BJ (cell line): ENCODE measurements at regions not wholly inside any gene's neighbourhood (a gene's known extent, or its start where the extent isn't known, plus 50 kb on each side); places are given as distances from the start of the nearest gene placed in this dataset.

Experiments
- CTCF ChIA-PET: fragments of 350-600 bp; formaldehyde crosslinking; extraction: SDS; loops from one replicate; lab custom pipeline; 2021; ENCODE audit warnings: antibody characterized with exemption, inconsistent platforms; lab: Yijun Ruan, JAX
- POLR2A ChIA-PET: fragments of 300-600 bp; sonication (Branson Sonifier 250); formaldehyde crosslinking; extraction: SDS; loops from one replicate; lab custom pipeline; 2021; ENCODE audit warnings: antibody characterized with exemption; lab: Charles Lee
- DNase-seq: peaks from one replicate; pipeline ENCODE4 v3.0.0-alpha.2; 2011; ENCODE audit warnings: low read depth
- H3K27me3 ChIP-seq: 2 replicates; pipeline ENCODE4 v1.6.0; 2011; ENCODE audit warnings: low read length; ENCODE audit not compliant: control insufficient read depth, insufficient read depth
- H3K36me3 ChIP-seq: 2 replicates; pipeline ENCODE4 v1.5.1; 2011; ENCODE audit warnings: low read length; ENCODE audit not compliant: control insufficient read depth, insufficient read depth
- H3K4me3 ChIP-seq: 2 replicates; pipeline ENCODE4 v1.5.1; 2011; ENCODE audit warnings: low read depth, mild to moderate bottlenecking, control low read depth, low read length
- CTCF ChIP-seq: IDR thresholded peaks from 2 replicates; pipeline ENCODE4 v1.5.1; 2011; ENCODE audit warnings: low read depth, mild to moderate bottlenecking, control low read depth, inconsistent platforms, low read length, moderate library complexity; ENCODE audit not compliant: insufficient read depth

GRCh38 chr5:98463676-98464075 is 309.8 kb upstream of the RGMB start:
- Histone ChIP-seq H3K27me3 (no peaks in the 10 kb centered on the region), H3K36me3 (no peaks in the 10 kb centered on the region), H3K4me3 (no peak overlapping the region)
- ChIA-PET POLR2A (no interaction called here), CTCF (interaction anchor here (1.1 kb wide), 1 partner anchor 305 kb away, joined by 3 read pairs; no protein-coding TSS in a partner anchor)
- no peak for DNase-seq
- no peak for TF ChIP-seq CTCF

GRCh38 chr5:98464737-98465330 is 308.6 kb upstream of the RGMB start:
- CTCF ChIA-PET, result interaction anchor here (0.8 kb wide), 1 partner anchor 306 kb away, joined by 3 read pairs; no protein-coding TSS in a partner anchor
- Histone ChIP-seq H3K27me3 (no peaks in the 10 kb centered on the region), H3K4me3 (no peak overlapping the region), H3K36me3 (no peaks in the 10 kb centered on the region)
- TF ChIP-seq CTCF, result no peak
- POLR2A ChIA-PET, result no interaction called here
- DNase-seq, result no peak

- no peaks in the 10 kb centered on the region for H3K27me3 ChIP-seq
- ChIA-PET POLR2A (interaction anchor here (0.7 kb wide), 1 partner anchor 165 kb away, joined by 3 read pairs; no protein-coding TSS in a partner anchor), CTCF (interaction anchor here (0.6 to 2.1 kb wide), 5 partner anchors 8 to 304 kb away, joined by 3 to 8 read pairs (median 3); no protein-coding TSS in a partner anchor)
- no peak overlapping the region for H3K4me3 ChIP-seq
- no peak for TF ChIP-seq CTCF
- peak; percentile 82 for DNase-seq
- H3K36me3 ChIP-seq, result no peaks in the 10 kb centered on the region
Measured at GRCh38 chr5:98468188-98468869, 305.1 kb upstream of the RGMB start.

GRCh38 chr5:98470747-98471146 is 302.7 kb upstream of the RGMB start:
- POLR2A ChIA-PET, result no interaction called here
- no peak overlapping the region for H3K4me3 ChIP-seq
- CTCF ChIA-PET, result no interaction called here
- DNase-seq, result no peak
- no peaks in the 10 kb centered on the region for H3K27me3 ChIP-seq
- no peaks in the 10 kb centered on the region for H3K36me3 ChIP-seq
- TF ChIP-seq CTCF, result no peak

- H3K4me3 ChIP-seq, result no peak overlapping the region
Measured at GRCh38 chr5:98471458-98471857, 302.0 kb upstream of the RGMB start.

More at GRCh38 chr5:98471458-98471857, 302.0 kb upstream of the RGMB start:
- POLR2A ChIA-PET, result no interaction called here
- Histone ChIP-seq H3K36me3 (no peaks in the 10 kb centered on the region), H3K27me3 (no peaks in the 10 kb centered on the region)
- DNase-seq, result no peak
- CTCF ChIA-PET, result interaction anchor here (1.7 kb wide), 1 partner anchor 12 kb away, joined by 5 read pairs; no protein-coding TSS in a partner anchor
- TF ChIP-seq CTCF, result no peak
